CD4-positive, alpha-beta T cell treated with Interleukin-10 for 1 hour (primary cell): ENCODE measurements at regions not wholly inside any gene's neighbourhood (a gene's known extent, or its start where the extent isn't known, plus 50 kb on each side); places are given as distances from the start of the nearest gene placed in this dataset.
"Not testable (repeated sequence)": the region's sequence is repeated elsewhere in the genome, so short reads cannot be mapped to it uniquely, and the experiment has no call there.

Source experiments
- DNase-seq: peaks from one replicate; pipeline ENCODE4 v3.0.0-alpha.2; 2020

DNA sequence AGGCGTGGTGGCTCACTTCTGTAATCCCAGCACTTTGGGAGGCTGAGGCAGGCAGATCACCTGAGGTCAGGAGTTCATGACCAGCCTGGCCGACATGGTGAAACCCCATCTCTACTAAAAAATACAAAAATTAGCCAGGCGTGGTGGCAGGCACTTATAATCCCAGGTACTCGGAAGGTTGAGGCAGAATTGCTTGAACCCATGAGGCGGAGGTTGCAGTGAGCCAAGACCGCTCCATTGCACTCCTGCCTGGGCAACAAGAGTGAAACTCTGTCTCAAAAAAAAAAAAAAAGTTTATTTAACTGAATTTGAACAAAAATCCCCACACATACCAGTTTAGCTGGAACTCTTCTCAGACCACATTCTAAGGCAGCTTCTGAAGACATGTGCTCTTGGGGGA lies 51.8 kb upstream of the HABP2 start:
- not testable (repeated sequence) for DNase-seq
